LoVo (cell line): ENCODE measurements at regions not wholly inside any gene's neighbourhood (a gene's known extent, or its start where the extent isn't known, plus 50 kb on each side); places are given as distances from the start of the nearest gene placed in this dataset.

Experiments used
- DNase-seq: peaks from one replicate; pipeline ENCODE4 v3.0.0-alpha.2; 2016; ENCODE audit warnings: low spot score

DNA sequence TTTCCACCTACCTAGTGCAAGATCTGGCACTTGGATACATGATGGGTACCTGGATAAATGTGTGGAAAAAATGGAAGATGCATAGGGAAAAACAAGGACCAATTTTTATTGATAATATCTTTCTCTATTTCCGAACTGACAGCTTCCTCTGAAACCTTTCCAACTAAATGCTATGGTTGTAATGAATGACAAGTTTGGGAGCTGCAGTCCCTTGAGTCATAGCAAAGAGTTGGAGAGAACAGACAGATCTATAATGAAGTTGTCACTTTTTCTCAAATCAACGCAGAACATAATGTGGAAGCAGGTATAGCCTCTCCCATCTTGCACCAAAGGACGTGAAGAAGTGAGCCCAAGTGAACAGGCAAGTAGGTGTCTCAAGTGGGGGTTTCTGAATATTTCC, 296.5 kb upstream of the KAZN start:
- DNase-seq, result no peak

DNA sequence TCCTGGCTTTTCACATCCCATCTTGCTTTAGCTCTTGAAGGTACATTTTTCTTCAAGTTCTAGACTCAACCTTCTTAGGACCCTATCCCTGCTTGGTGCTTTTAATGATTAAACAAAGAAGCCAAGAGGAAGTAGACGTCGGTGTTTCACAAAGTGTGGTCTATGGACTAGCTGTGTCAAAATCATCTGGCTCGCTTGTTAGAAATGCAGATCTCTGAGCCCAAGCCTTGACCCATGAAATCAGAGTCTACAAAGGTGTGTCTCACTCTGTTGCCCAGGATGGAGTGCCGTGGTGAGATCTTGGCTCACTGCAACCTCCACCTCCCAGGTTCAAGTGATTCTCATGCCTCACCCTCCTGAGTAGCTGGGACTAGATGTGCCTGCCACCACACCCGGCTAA, 295.5 kb upstream of the KAZN start:
- no peak for DNase-seq

DNA sequence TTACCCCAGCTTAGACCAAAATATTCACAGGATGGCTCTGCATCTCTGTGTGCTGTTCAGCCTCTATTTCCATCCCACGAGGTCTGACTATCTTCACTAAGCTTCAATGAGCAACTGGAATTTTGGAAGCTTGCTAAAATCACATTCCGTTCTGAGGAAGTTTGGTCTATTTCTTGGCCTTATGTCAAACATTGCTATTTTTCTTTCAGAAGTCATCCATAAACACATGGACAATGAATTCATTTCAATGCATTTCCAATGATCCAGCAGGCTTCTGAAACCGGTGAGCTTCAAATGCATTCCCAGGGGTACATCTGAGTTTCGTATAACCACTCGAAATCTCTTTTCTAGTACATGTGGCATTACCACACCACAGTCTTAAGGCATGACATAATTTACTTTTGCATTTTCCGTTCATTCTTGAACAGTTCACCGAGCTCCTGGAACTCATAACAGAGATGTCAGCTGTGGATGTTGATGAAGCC, 294.1 kb upstream of the KAZN start:
- DNase-seq, result no peak

DNA sequence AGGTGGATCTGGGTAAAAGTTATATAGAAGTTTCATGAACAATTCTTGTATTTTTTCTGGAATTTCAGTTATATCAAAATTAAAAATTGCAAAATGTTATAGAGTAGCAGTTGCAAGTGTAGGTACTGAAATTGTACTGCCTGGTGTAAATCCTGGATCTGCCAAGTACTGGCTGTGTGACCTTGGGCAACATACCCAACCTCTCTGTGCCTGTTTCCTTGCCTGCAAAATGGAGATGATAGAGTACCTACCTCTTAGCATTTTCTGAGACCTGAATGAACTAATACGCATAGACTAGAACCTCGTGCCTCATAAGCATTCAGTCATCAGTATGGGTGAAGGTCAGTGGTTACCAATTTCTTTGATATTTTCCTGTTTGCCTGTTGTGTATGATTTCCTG, 290.0 kb upstream of the KAZN start:
- DNase-seq, result no peak

DNA sequence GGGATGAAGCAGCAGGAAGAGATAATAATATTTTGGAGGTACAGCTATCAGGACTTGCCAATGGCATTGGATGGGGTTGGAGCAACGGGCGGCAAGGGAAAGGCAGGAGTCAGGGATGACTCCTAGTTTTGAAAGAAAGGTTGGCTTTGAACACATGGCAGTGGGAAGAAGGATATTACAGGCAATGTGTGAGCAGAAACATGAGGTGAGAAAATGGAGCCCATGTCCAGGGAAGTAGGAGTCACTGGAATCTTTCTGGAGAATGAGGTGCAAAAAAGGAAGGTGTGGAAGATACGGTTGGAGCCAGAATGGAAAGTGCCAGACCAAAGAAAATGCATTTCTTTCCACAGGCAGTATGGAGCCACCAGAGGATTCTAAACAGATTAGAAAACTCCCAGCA, 288.5 kb upstream of the KAZN start:
- no peak for DNase-seq

DNA sequence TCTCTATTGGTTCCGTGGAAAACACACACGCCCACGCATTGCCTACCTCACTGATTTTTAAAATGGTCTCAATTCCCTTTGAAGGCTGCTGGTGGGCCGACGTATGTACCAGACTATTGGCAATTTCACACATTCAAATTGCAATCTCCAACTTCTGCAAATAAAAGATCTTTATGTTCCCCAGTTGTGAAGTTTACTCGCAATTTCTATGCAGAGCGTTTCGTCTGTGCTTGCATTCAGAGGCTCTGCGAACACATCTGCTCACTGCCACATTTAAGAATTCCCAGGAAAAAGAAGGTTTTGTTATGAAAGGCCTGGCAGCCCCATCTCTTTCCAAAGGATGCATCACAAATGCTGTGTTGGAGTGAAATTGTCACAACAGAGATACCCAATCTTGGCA, 288.0 kb upstream of the KAZN start:
- no peak for DNase-seq

DNA sequence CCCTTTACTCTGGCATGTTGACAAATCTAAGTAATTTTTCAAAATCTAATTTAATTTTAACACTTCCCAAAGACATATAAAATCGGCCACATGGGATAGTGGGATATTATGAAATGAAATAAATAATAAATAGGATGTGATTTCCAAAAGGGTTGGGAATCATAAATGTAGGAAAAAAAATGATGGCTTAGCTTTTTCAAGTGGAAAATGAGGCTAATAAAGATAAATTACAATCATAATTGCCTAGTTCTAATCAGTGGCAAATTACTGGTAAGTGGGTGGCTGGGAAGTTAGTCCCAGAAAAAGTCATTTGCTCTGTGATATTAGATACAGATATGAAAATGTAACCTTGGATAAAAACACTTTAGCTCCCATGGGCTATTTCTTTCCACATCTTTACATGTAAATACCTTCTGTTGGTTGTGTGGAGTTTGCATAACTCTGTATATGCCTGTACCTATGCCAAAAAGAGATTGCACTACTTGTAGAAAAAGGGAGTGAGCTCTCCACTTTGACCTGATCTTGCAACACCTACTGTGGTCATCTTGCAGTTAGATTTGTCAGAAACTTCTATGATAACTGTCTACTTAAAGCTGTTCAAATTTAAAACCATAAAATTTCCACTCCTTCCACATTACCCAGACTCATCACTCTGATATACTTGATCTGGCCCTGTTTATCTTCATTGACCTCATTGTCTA, 284.6 kb upstream of the KAZN start:
- DNase-seq, result no peak

DNA sequence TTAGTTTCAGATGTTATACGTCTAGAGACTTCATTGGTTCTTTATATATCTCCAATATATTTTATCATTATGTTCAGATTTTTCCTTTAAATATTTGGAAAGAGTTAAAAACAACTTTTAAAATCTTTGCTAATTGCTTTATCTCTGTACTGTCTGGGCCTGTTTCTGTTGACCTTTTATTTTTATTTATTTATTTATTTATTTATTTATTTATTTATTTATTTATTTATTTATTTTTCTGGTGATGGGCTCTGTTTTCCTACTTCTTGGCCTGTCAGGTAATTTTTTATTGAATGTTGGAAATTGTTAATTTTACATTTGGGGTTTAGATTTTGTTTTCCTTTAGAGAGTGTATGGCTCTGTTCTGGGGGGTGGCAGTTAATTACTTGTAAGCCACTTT, 279.7 kb upstream of the KAZN start:
- DNase-seq, result no peak

DNA sequence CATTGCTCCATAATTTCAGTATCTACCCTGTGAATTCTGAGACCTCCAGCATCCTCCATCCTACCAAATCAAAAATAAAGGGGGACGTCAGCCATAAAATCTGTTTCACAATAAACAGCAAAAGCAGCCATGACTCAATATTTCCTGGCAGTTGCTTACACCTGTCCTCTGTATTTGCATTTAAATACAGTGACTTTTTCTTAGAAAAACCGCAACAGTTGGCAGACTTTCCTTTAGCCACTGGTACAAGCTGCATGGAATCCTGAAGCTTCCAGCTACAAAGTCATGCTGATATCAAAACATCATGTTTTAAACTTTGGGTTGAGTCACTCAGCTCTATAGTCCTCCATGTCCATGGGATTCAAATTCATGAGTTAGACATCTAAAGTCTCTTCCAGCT, 278.0 kb upstream of the KAZN start:
- DNase-seq, result no peak

DNA sequence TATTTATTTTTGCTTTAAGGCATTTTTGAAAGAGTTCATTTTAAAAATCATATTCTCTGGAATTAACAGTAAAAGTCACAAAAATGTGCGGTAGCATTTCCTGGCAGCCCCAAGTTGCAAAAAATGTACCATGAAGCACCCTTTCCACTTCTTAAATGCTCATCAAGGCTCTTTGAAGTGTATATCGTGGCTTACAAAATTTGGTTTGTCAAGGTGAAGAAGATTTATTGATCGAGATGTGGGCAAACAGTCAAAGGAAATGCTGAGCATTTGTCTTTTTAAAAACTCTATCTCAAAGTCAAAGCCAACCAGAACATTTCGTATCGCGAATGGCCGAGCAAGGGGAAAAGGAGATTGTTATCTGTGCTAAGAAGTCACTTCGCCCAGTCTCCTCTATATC, 277.5 kb upstream of the KAZN start:
- DNase-seq, result no peak

DNA sequence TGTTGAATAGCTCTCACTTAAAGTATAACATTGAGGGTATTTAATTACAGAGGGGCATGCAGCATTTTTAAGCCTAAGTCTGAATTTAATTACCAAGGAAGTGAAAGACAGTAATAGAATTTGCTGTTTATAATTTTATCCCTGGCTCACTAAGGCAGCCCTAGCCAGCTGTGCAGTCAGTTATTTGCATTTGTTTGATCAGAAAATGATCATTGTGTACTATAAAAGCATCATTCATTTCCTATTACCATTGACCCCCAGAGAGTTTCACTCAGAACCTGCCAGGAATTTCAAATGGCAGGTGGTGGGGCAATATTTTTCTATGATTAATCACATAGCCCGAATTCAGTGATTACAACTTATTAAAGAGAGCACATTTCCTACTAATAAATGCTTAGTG, 277.1 kb upstream of the KAZN start:
- no peak for DNase-seq

DNA sequence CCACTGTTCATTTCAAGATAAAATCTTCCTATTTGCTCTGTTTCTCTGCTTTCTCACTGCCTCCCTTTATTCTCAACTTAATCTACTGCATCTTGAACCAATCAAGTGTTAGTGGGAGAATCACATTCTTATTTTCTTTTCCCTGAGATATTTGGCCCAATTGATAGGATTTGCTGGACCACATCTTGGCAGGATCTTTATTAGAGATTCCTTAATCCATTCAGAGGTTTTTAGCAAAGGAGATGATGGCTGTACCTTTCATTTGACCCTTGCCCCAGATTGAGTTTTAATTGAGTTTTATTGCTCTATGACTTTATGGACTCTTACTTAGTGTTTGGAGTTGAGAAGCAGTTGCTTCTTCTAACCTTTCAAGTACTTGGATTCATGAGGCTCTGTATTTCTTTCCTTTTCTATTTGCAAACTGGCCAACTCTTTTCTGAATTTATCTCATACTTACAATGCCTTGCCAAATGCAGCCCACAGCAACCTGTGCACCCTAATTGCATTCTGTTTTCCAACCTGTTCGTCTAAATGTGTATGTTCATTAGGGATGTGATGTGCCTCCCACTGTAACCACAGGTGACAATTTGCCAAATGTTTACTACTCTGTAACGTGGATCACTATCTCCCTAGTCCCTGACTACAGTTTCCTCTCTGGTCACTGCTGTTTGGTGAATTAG, 274.8 kb upstream of the KAZN start:
- no peak for DNase-seq

DNA sequence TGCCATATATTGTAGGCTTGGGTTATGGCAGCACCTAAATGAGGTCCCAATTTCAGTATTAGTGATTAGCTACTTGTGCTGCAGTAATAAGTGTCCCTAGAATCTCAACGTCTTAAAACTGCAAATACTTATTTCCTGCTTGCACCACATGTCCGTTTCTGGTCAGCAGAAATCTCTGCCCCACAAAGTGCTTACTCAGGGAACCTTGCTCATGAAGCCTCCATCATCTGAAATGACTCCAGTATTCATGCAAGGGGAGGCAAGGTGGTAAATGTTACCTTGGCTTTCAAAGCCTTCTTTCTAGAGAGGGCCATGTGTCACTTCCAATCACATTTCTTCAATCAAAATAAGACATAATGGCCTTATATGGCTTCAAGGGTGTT, 274.2 kb upstream of the KAZN start:
- no peak for DNase-seq

DNA sequence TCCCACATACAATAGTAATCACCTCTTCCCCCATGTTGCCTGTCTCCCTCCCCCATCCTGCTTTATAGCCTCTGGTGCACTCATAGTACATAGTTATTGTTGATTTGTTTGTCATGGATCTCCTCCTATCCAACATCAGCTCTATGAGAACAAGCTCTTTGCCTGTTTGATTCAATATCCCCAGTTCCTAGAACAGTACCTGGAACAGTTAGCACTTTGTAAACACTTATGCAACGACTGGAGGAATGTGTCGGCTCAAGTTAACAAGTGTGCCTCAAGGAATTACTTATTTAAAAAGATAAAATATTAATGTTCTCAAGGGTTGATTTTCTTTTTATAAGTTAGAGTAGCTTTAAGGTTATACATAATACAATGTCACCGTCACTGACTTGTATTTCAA, 271.6 kb upstream of the KAZN start:
- no peak for DNase-seq

DNA sequence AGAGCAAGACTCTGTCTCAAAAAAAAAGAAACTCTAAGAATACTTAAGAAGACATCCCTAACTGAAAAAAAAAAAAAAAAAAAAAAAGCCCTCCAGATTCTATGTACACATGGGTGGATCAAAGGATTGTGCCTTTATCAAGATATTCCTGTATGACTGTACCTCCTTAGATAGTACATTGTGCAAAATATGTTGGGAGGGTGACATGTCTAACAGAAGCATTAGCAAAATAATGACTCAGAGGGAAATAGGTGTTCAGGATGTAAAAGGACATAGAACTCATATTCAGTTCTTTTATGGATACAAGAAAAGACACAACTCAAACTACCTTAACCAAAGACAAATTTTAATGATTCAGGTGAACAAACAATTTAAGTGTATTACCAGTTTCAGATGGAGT, 269.8 kb upstream of the KAZN start:
- DNase-seq, result no peak

DNA sequence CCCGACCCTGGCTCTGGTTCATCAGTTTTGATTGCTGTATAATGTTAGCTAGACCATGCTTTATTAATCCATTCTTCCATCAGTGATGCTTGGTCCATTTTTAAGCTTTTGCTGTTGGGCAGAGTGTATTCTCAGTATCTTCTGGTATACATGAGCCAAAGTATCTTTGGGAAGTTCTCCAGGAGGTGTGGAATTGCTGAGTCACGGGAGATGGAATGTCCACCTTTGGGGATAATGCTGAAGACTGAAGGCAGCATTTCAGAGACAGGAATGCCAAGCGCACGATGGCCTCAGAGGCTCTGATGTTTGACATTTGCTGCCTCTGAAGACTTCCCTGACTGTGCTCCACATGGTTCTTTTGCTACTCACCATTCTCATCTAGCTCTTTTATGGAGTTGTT, 266.3 kb upstream of the KAZN start:
- no peak for DNase-seq

DNA sequence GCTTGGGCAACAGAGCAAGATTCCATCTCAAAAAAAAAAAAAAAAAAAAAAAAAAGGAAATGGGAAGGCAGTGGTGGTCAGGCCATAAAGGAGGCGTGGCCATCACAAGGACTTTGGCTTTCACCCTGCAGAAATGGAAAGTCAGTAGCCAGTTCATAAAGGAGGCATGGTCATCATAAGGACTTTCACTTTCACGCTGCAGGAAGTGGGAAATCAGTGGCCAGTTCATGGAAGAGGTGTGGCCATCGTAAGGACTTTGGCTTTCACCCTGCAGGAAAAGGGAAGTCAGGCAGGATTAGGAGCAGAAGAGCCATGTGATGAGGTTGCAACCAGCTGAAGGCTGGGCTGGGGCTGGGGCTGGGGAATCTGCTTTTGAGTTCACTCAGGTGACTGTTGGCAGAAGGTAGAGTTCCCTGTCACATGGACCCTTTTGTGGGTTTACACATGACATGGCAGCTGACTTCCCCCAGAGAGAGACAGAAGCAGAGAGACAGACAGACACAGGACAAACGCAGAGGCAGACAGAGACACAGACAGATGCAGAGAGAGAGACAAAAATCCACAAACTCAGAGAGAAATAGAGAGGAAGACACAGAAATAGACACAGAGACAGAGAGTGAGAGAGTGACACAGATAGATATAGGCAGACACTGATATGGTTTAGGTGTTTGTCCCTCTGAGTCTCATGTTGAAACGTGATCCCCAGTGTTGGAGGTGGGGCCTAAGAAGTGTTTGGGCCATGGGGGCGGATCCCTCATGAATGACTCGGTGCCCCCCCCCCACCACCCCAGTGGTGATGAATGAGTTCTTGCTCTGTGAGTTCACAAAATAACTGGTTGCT, 263.9 kb upstream of the KAZN start:
- DNase-seq, result no peak

DNA sequence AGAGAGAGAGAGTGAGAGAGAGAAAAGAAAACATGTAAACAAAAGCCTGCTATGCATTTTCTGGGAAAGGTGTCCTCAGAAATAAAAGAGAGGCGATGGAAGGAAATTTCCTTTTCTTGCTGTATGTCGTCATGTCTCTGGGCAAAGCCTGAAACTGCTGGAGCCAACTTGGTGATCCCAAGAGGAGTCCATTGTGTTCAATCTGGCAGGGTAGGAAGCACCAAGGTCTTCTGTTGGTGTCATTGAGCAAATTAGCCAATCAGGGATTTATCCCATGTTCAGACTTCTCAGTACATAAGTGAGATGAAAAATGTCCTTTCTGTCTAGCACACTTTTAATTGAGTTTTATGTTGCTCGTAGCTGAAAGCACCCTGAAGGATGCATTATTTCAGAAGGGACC, 260.0 kb upstream of the KAZN start:
- DNase-seq, result no peak

DNA sequence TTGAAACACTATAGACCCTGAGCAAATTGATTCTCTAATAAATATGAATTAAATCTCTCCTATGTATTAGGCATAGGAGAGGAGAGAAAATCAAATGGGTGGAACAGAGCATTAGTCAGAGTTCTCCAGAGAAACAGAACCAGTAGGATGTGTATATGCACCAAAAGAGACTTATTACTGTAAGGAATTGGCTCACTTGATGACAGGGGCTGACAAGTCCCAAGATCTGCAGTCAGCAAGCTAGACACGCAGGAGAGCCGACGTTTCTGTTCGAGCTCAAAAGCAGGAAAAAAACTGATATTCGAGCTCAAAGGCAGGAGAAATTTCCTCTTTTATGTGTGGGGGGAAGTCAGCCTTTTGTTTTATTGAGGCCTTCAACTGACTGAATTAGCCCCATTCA, 259.2 kb upstream of the KAZN start:
- DNase-seq, result no peak

DNA sequence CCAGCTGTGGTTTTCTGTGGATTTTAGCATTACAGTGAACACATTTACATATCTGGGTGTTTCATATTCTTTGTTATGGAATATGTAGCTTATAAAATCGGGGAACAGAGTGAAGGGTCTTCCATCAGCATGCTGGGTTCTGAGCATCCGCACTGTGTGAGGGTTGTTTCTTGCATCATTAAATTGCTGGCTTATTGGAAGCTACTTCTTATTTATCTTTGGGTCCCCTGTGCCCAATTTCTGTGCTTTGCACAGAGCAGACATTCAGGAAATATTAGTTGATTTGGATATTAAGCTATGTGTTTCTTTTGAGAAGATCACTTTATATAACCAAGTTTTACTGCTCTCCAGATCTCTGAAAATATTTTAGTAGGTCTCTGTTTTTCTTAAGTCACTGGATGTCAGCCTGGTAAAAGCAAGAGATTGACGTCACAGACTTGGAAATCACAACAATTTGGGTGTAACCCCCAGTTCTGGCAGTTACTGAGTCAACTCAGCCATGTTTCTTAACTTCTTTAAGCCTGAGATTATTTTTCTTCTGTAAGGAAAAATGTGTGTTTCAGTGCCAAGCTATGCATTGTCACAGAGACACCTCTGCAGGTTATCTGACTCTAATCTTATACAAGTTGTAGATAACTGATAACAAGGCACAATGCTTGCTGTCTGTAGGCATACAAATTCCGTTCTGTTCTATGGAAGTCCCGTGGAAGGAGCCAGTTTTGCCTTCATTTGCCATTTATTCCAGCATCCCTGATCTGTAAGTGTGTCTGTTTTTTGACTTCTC, 258.3 kb upstream of the KAZN start:
- DNase-seq, result no peak

DNA sequence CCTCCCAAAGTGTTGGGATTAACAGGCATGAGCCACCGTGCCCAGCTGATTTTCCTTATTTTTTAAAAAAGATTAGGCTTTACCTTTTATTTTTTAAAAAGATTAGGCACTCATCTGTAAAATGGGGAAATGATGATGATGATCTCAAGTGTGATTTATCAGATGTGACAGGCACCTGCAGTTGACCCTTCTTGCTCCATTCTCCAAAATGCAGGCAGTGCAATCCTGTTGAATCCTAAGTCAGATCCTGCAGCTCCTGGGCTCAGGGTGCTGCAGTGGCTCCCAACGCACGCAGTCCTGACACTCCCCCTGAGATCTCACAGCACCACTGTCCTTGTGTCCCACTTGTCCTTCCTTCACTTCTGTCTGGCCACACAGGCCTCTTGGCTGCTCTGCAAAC, 257.3 kb upstream of the KAZN start:
- no peak for DNase-seq

DNA sequence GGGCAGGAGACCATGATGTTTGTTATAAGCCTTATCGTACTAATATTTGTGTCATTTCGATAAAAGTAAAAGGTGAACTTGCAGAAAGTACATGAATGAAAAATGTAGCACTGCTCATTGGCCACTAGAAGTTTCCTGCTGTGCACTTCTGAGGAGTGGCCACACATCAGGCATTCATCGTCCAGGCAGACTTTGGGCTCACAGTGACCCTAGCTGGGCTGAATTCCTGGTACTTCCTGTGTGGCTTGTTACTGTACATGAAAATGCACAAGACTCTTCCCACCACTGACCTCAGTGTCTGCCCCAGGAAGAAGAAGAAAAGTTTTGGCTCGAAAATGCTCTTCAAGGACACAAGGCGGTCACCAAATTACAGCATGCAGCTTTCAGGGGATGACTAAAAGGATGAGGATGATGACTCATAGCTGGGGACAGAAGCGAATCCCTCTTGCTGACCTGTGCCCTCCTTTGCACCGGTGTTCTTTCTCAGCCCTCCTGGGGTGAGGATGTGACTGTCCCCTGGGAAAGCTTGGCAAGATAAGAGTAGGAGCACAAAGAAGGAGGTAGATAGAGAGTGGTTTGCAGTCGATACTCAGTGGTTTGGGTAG, 252.4 kb upstream of the KAZN start:
- no peak for DNase-seq
